SK-N-SH treated with all-trans-retinoic acid at 6 μM for 48 hours (cell line): ENCODE measurements at regions not wholly inside any gene's neighbourhood (a gene's known extent, or its start where the extent isn't known, plus 50 kb on each side); places are given as distances from the start of the nearest gene placed in this dataset.
A peak's percentile ranks its signal among the peaks of the same experiment; 100 is the strongest.

ENCODE experiments used
- ATAC-seq: fragments of 200-7000 bp; cut with Tn5 transposase; 3 replicates; pipeline ENCODE4 v1.9.1; 2020; ENCODE audit warnings: mild to moderate bottlenecking, moderate library complexity
- ARNTL ChIP-seq: fragments of 450-650 bp; formaldehyde crosslinking; IDR thresholded peaks from 2 replicates; pipeline ENCODE4 v1.5.0; 2020; ENCODE audit warnings: low read depth, mild to moderate bottlenecking, moderate library complexity, borderline replicate concordance
- BACH2 ChIP-seq: fragments of 250-450 bp; sonication (Bioruptor Pico); IDR thresholded peaks from 2 replicates; pipeline ENCODE4 v1.9.0; 2021; ENCODE audit warnings: mild to moderate bottlenecking, borderline replicate concordance
- CSDC2 ChIP-seq: fragments of 250-450 bp; sonication (Bioruptor Pico); IDR thresholded peaks from 2 replicates; pipeline ENCODE4 v1.5.0; 2020; ENCODE audit warnings: mild to moderate bottlenecking, moderate library complexity
- CSRNP3 ChIP-seq: fragments of 250-450 bp; sonication (Bioruptor Pico); IDR thresholded peaks from 2 replicates; pipeline ENCODE4 v1.5.1; 2021; ENCODE audit warnings: mild to moderate bottlenecking, moderate library complexity
- ESRRG ChIP-seq: fragments of 250-450 bp; sonication (Bioruptor Pico); IDR thresholded peaks from 2 replicates; pipeline ENCODE4 v1.6.1; 2021; ENCODE audit warnings: mild to moderate bottlenecking
- GLIS3 ChIP-seq: fragments of 250-450 bp; sonication (Bioruptor Pico); IDR thresholded peaks from 2 replicates; pipeline ENCODE4 v1.5.0; 2020; ENCODE audit warnings: mild to moderate bottlenecking, moderate library complexity
- ISL1 ChIP-seq: fragments of 250-450 bp; sonication (Bioruptor Pico); IDR thresholded peaks from 2 replicates; pipeline ENCODE4 v2.1.2; 2022; ENCODE audit warnings: mild to moderate bottlenecking, moderate library complexity
- PATZ1 ChIP-seq: fragments of 250-450 bp; sonication (Bioruptor Pico); IDR thresholded peaks from 2 replicates; pipeline ENCODE4 v1.8.0; 2020; ENCODE audit warnings: mild to moderate bottlenecking, moderate library complexity, borderline replicate concordance
- RARB ChIP-seq: fragments of 250-450 bp; sonication (Bioruptor Pico); IDR thresholded peaks from 2 replicates; pipeline ENCODE4 v1.8.0; 2021; ENCODE audit warnings: mild to moderate bottlenecking, moderate library complexity
- SNAI2 ChIP-seq: fragments of 250-450 bp; sonication (Bioruptor Pico); IDR thresholded peaks from 2 replicates; pipeline ENCODE4 v1.5.0; 2020; ENCODE audit warnings: mild to moderate bottlenecking, moderate library complexity
- TCF4 ChIP-seq: fragments of 250-450 bp; sonication (Bioruptor Pico); IDR thresholded peaks from 2 replicates; pipeline ENCODE4 v1.8.0; 2021; ENCODE audit warnings: mild to moderate bottlenecking, moderate library complexity, borderline replicate concordance
- TOX ChIP-seq: fragments of 250-450 bp; sonication (Bioruptor Pico); IDR thresholded peaks from 2 replicates; pipeline ENCODE4 v1.8.0; 2021; ENCODE audit warnings: mild to moderate bottlenecking, moderate library complexity, borderline replicate concordance
- TSHZ2 ChIP-seq: fragments of 250-450 bp; sonication (Bioruptor Pico); IDR thresholded peaks from 2 replicates; pipeline ENCODE4 v1.5.0; 2020; ENCODE audit warnings: mild to moderate bottlenecking, moderate library complexity
- ZC3H10 ChIP-seq: fragments of 250-450 bp; sonication (Bioruptor Pico); IDR thresholded peaks from 2 replicates; pipeline ENCODE4 v1.5.1; 2021; ENCODE audit warnings: mild to moderate bottlenecking, moderate library complexity
- ZFP3 ChIP-seq: fragments of 250-450 bp; sonication (Bioruptor Pico); IDR thresholded peaks from 2 replicates; pipeline ENCODE4 v1.5.0; 2020; ENCODE audit warnings: mild to moderate bottlenecking, moderate library complexity
- ZFP30 ChIP-seq: fragments of 450-650 bp; formaldehyde crosslinking; IDR thresholded peaks from 2 replicates; pipeline ENCODE4 v1.5.0; 2022; ENCODE audit warnings: mild to moderate bottlenecking, moderate library complexity
- ZNF565 ChIP-seq: fragments of 450-650 bp; formaldehyde crosslinking; conservative IDR thresholded peaks from 2 replicates; pipeline ENCODE4 v1.5.0; 2020; ENCODE audit warnings: low read depth, mild to moderate bottlenecking, moderate library complexity
- ZNF70 ChIP-seq: fragments of 450-650 bp; formaldehyde crosslinking; IDR thresholded peaks from 2 replicates; pipeline ENCODE4 v1.5.0; 2020; ENCODE audit warnings: mild to moderate bottlenecking, moderate library complexity
- ZNF8 ChIP-seq: fragments of 450-650 bp; formaldehyde crosslinking; IDR thresholded peaks from 2 replicates; pipeline ENCODE4 v1.5.0; 2020; ENCODE audit warnings: mild to moderate bottlenecking, moderate library complexity
- TF ChIP-seq, protein P1 (sequence below): fragments of 250-450 bp; sonication (Bioruptor Pico); IDR thresholded peaks from 2 replicates; pipeline ENCODE4 v1.8.0; 2021; ENCODE audit warnings: low read depth, mild to moderate bottlenecking, moderate library complexity, borderline replicate concordance
- TF ChIP-seq, protein P2 (sequence below): fragments of 250-450 bp; sonication (Bioruptor Pico); IDR thresholded peaks from 2 replicates; pipeline ENCODE4 v1.5.1; 2020; ENCODE audit warnings: low read depth, mild to moderate bottlenecking, moderate library complexity

GRCh38 chr12:77689510-77690086 lies 141.1 kb upstream of the NAV3 start:
- no peak for TF ChIP-seq ISL1 (CRISPR knock-in tag)

GRCh38 chr12:77687321-77687720 lies 143.4 kb upstream of the NAV3 start:
- TF ChIP-seq ESRRG (no peak), SNAI2 (CRISPR knock-in tag) (no peak), ZFP30 (no peak), ZFP3 (CRISPR knock-in tag) (no peak), ZC3H10 (CRISPR knock-in tag) (no peak), CSDC2 (CRISPR knock-in tag) (no peak), GLIS3 (CRISPR knock-in tag) (no peak), RARB (CRISPR knock-in tag) (no peak)
- peak; percentile 26 for ATAC-seq

More at GRCh38 chr12:77689510-77690086, 141.1 kb upstream of the NAV3 start:
- ATAC-seq = 0 out of 3 replicates have a peak, but pooled peaks have one; percentile 9

DNA sequence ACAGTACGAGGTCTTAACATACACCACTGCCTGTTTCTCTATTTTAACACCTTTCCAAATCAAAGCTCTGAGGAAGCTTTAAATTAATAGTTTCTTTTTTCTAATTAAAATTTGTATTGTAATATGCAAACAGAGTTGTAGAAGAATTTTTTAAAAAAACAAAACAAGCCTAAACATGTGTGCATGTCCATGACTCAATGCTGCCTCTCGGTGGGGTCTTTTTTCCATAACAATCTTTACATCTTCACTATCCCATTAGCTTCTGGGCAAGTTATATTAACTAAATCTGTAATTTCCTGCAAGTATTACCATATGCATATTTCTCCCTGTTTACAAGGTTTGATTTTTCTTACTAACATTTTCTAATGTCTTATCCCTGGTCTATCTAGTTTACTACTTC lies 143.9 kb upstream of the NAV3 start:
- TF ChIP-seq ARNTL (CRISPR knock-in tag) = no peak
- TF ChIP-seq RARB (CRISPR knock-in tag) = no peak
- peak; percentile 59 for ATAC-seq

- TF ChIP-seq, protein P1, sequence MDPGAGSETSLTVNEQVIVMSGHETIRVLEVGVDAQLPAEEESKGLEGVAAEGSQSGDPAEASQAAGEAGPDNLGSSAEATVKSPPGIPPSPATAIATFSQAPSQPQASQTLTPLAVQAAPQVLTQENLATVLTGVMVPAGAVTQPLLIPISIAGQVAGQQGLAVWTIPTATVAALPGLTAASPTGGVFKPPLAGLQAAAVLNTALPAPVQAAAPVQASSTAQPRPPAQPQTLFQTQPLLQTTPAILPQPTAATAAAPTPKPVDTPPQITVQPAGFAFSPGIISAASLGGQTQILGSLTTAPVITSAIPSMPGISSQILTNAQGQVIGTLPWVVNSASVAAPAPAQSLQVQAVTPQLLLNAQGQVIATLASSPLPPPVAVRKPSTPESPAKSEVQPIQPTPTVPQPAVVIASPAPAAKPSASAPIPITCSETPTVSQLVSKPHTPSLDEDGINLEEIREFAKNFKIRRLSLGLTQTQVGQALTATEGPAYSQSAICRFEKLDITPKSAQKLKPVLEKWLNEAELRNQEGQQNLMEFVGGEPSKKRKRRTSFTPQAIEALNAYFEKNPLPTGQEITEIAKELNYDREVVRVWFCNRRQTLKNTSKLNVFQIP (CRISPR knock-in tag) = no peak
- TF ChIP-seq ISL1 (CRISPR knock-in tag) (no peak), ZNF8 (CRISPR knock-in tag) (no peak), PATZ1 (no peak), ZFP30 (no peak), TOX (CRISPR knock-in tag) (no peak), SNAI2 (CRISPR knock-in tag) (no peak), BACH2 (CRISPR knock-in tag) (no peak), RARB (CRISPR knock-in tag) (no peak), ZNF565 (CRISPR knock-in tag) (no peak), ZC3H10 (CRISPR knock-in tag) (no peak)
- TF ChIP-seq, protein P2, sequence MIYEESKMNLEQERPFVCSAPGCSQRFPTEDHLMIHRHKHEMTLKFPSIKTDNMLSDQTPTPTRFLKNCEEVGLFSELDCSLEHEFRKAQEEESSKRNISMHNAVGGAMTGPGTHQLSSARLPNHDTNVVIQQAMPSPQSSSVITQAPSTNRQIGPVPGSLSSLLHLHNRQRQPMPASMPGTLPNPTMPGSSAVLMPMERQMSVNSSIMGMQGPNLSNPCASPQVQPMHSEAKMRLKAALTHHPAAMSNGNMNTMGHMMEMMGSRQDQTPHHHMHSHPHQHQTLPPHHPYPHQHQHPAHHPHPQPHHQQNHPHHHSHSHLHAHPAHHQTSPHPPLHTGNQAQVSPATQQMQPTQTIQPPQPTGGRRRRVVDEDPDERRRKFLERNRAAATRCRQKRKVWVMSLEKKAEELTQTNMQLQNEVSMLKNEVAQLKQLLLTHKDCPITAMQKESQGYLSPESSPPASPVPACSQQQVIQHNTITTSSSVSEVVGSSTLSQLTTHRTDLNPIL (CRISPR knock-in tag) = no peak
- ATAC-seq = peak; percentile 45; the same call in 2 of the 3 replicates
Measured at GRCh38 chr12:77685901-77686300, 144.8 kb upstream of the NAV3 start.

GRCh38 chr12:77685112-77685511 lies 145.6 kb upstream of the NAV3 start:
- ATAC-seq = peak; percentile 85
- TF ChIP-seq TSHZ2 (CRISPR knock-in tag) = no peak
- TF ChIP-seq BACH2 (CRISPR knock-in tag) = no peak
- TF ChIP-seq, protein P1 (CRISPR knock-in tag) = no peak
- TF ChIP-seq GLIS3 (CRISPR knock-in tag) = no peak
- TF ChIP-seq CSRNP3 (CRISPR knock-in tag) = no peak
- TF ChIP-seq PATZ1 = no peak
- TF ChIP-seq CSDC2 (CRISPR knock-in tag) = no peak
- TF ChIP-seq TCF4 = no peak
- no peak for TF ChIP-seq ESRRG
- TF ChIP-seq ZFP30 = no peak
- TF ChIP-seq TOX (CRISPR knock-in tag) = no peak
- no peak for TF ChIP-seq ZNF70 (CRISPR knock-in tag)
- TF ChIP-seq ARNTL (CRISPR knock-in tag) = no peak
- no peak for TF ChIP-seq ZC3H10 (CRISPR knock-in tag)
